CD4-positive, alpha-beta T cell (primary cell): ENCODE measurements at regions not wholly inside any gene's neighbourhood (a gene's known extent, or its start where the extent isn't known, plus 50 kb on each side); places are given as distances from the start of the nearest gene placed in this dataset.

Experiments
- ATAC-seq: fragments of 200-7000 bp; cut with Tn5 transposase; one replicate; pipeline ENCODE4 v1.10.0; 2022; ENCODE audit warnings: mild to moderate bottlenecking; ENCODE audit not compliant: poor library complexity
- CTCF ChIA-PET: fragments of 350-600 bp; sonication (Branson Sonifier 250); formaldehyde crosslinking; loops from one replicate; lab custom pipeline; 2021; ENCODE audit warnings: antibody characterized with exemption, inconsistent platforms; lab: Charles Lee
- POLR2A ChIA-PET: fragments of 350-600 bp; sonication (Branson Sonifier 250); formaldehyde crosslinking; loops from one replicate; lab custom pipeline; 2021; ENCODE audit warnings: antibody characterized with exemption, inconsistent platforms; lab: Charles Lee
- DNase-seq, 14 experiments: peaks; one replicate each; pipeline ENCODE4 v3.0.0-alpha.2; 2013 to 2020; ENCODE audit warnings: mixed read lengths in 2 of 14
- H3K27ac ChIP-seq, 2 donors: one replicate each; pipeline versions ENCODE4 v1.5.1 to v1.7.0; 2013; ENCODE audit warnings: low read length in 2 of 2, low read depth in 1 of 2, mild to moderate bottlenecking in 1 of 2
- H3K27me3 ChIP-seq, 2 experiments: 1 replicate in 1 of 2; 2 replicates in 1 of 2; pipeline versions ENCODE4 v1.6.1 to v1.7.0; 2013; ENCODE audit warnings: low read length in 2 of 2, control low read depth in 1 of 2, mild to moderate bottlenecking in 1 of 2, moderate library complexity in 1 of 2; ENCODE audit not compliant: insufficient read depth in 2 of 2, control insufficient read depth in 1 of 2
- H3K36me3 ChIP-seq: one replicate; pipeline ENCODE4 v1.6.1; 2013; ENCODE audit warnings: low read length, control low read depth; ENCODE audit not compliant: insufficient read depth
- H3K4me1 ChIP-seq: one replicate; pipeline ENCODE4 v1.6.1; 2013; ENCODE audit warnings: low read length, control low read depth; ENCODE audit not compliant: insufficient read depth
- H3K4me3 ChIP-seq: one replicate; pipeline ENCODE4 v1.5.1; 2013; ENCODE audit warnings: mild to moderate bottlenecking, low read length, moderate library complexity
- H3K9me3 ChIP-seq, 2 experiments: 1 replicate in 1 of 2; 2 replicates in 1 of 2; pipeline versions ENCODE4 v1.6.1 to v1.7.0; 2013; ENCODE audit warnings: low read length in 2 of 2, mild to moderate bottlenecking in 2 of 2, control low read depth in 1 of 2, moderate library complexity in 1 of 2; ENCODE audit not compliant: control insufficient read depth in 1 of 2, insufficient read depth in 1 of 2
- H3K27ac Mint-ChIP-seq: one replicate; pipeline ENCODE4 v1.8.0; 2020; ENCODE audit warnings: mixed read lengths
- H3K27me3 Mint-ChIP-seq: one replicate; pipeline ENCODE4 v1.8.0; 2021; ENCODE audit warnings: mixed read lengths
- H3K36me3 Mint-ChIP-seq: one replicate; pipeline ENCODE4 v1.8.0; 2021; ENCODE audit warnings: low read depth, mixed read lengths
- H3K4me1 Mint-ChIP-seq: one replicate; pipeline ENCODE4 v1.8.0; 2021; ENCODE audit warnings: low read depth, mixed read lengths
- H3K4me3 Mint-ChIP-seq: one replicate; pipeline ENCODE4 v1.8.0; 2020; ENCODE audit warnings: mild to moderate bottlenecking, mixed read lengths
- H3K9me3 Mint-ChIP-seq: one replicate; pipeline ENCODE4 v1.8.0; 2020; ENCODE audit warnings: mixed read lengths
- CTCF ChIP-seq: fragments of 200-600 bp; IDR thresholded peaks from one replicate; pipeline ENCODE4 v1.8.0; 2022; ENCODE audit warnings: antibody characterized with exemption, mild to moderate bottlenecking
- intact Hi-C, 2 experiments: fragments of 100-400 bp; cut with DNase I in 1 of 2; cut with micrococcal nuclease in 1 of 2; formaldehyde crosslinking; loops; one replicate each; pipeline versions ENCODE4 v1.15.1 to v1.9.0; 2023 to 2025; cut with DNase I, micrococcal nuclease

GRCh38 chr4:97105347-97106099 is 1037.8 kb downstream of the STPG2 start:
- H3K36me3 Mint-ChIP-seq, result no peaks in the 10 kb centered on the region
- no peak for TF ChIP-seq CTCF
- Histone ChIP-seq H3K27me3 (no peaks in the 10 kb centered on the region), H3K4me1 (no peaks in the 10 kb centered on the region), H3K27ac (no peak overlapping the region), H3K36me3 (no peaks in the 10 kb centered on the region), H3K4me3 (no peak overlapping the region), H3K9me3 (peaks cover 0 to 4% of the 10 kb centered on the region in 2 experiments)
- no peak overlapping the region for H3K27ac Mint-ChIP-seq
- CTCF ChIA-PET, result no interaction called here
- ATAC-seq (no peak), DNase-seq (no peak)
- H3K4me1 Mint-ChIP-seq, result no peaks in the 10 kb centered on the region
- no peak overlapping the region for H3K4me3 Mint-ChIP-seq
- no peaks in the 10 kb centered on the region for H3K9me3 Mint-ChIP-seq
- POLR2A ChIA-PET, result no interaction called here
- H3K27me3 Mint-ChIP-seq, result no peaks in the 10 kb centered on the region
- intact Hi-C loops, result no loop called here

GRCh38 chr4:97106161-97106560 is 1037.1 kb downstream of the STPG2 start:
- no peak for TF ChIP-seq CTCF
- ChIA-PET POLR2A (no interaction called here), CTCF (no interaction called here)
- ATAC-seq, result no peak
- Mint-ChIP-seq H3K27me3 (no peaks in the 10 kb centered on the region), H3K27ac (no peak overlapping the region), H3K4me1 (no peaks in the 10 kb centered on the region), H3K4me3 (no peak overlapping the region), H3K9me3 (no peaks in the 10 kb centered on the region), H3K36me3 (no peaks in the 10 kb centered on the region)
- H3K4me1 ChIP-seq, result no peaks in the 10 kb centered on the region
- intact Hi-C loops, result no loop called here
- no peak overlapping the region for H3K4me3 ChIP-seq
- no peaks in the 10 kb centered on the region for H3K36me3 ChIP-seq
- H3K27ac ChIP-seq, result no peak overlapping the region
- H3K27me3 ChIP-seq, result no peaks in the 10 kb centered on the region
- peaks cover 0 to 4% of the 10 kb centered on the region in 2 experiments for H3K9me3 ChIP-seq
- no peak for DNase-seq

- Histone ChIP-seq H3K27me3 (no peaks in the 10 kb centered on the region), H3K36me3 (no peaks in the 10 kb centered on the region), H3K9me3 (peaks cover 0 to 4% of the 10 kb centered on the region in 2 experiments), H3K4me1 (no peaks in the 10 kb centered on the region), H3K4me3 (no peak overlapping the region), H3K27ac (no peak overlapping the region)
- no peak for DNase-seq
- ChIA-PET CTCF (no interaction called here), POLR2A (no interaction called here)
- Mint-ChIP-seq H3K36me3 (no peaks in the 10 kb centered on the region), H3K9me3 (no peaks in the 10 kb centered on the region), H3K27me3 (no peaks in the 10 kb centered on the region), H3K4me1 (no peaks in the 10 kb centered on the region), H3K4me3 (no peak overlapping the region), H3K27ac (no peak overlapping the region)
- ATAC-seq, result no peak
- intact Hi-C loops, result no loop called here
- no peak for TF ChIP-seq CTCF
Measured at GRCh38 chr4:97110506-97110905, 1032.8 kb downstream of the STPG2 start.
